HG02938 (cell line): ENCODE measurements at regions not wholly inside any gene's neighbourhood (a gene's known extent, or its start where the extent isn't known, plus 50 kb on each side); places are given as distances from the start of the nearest gene placed in this dataset.
"Not testable (repeated sequence)": the region's sequence is repeated elsewhere in the genome, so short reads cannot be mapped to it uniquely, and the experiment has no call there.

ENCODE experiments used
- ATAC-seq: cut with Tn5 transposase; IDR thresholded peaks from one replicate; pipeline ENCODE4 v1.9.1; 2021; ENCODE audit warnings: mild to moderate bottlenecking, moderate library complexity; ENCODE audit not compliant: unreplicated experiment

DNA sequence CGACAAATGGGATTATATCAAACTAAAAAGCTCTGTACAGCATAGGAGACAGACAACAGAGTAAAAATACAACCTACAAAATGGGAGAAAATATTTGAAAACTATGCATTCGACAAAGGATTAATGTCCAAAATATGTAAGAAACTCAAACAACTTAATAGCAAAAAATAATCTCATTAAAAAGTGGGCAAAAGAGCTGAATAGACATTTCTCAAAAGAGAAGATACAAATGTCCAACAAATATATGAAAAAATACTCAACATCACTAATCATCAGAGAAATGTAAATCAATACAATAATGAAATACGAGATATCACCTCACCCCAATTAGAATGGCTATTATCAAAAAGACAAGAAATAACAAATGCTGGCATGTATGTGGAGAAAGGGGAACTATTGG, 272.9 kb downstream of the KLHL13 start:
- no peak for ATAC-seq

DNA sequence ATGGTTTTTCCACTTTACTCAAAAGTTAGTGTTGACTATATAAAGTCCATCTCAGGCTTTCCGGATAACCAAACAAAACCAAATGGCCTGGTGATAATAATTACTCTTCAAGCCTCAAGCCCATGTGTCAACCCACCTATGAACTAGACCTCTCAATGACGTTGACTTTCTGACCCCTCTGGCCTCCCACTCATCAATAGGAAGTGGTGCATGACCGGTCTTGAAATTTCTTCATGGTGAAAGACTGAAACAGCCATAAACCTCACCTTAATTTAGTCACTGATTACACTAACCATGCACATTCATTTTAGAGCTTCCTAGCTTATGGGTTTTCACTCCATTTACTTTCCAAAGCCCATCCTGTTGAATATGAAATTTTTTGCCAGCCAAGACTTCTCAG, 276.0 kb downstream of the KLHL13 start:
- ATAC-seq, result no peak

- ATAC-seq, result no peak
Observed at GRCh38 chrX:117839544-117839943, 277.1 kb downstream of the KLHL13 start.

GRCh38 chrX:117838581-117839331, 277.9 kb downstream of the KLHL13 start:
- ATAC-seq, result no peak

- no peak for ATAC-seq
Observed at GRCh38 chrX:117835034-117835433, 281.6 kb downstream of the KLHL13 start.

GRCh38 chrX:117834076-117834475, 282.5 kb downstream of the KLHL13 start:
- no peak for ATAC-seq

GRCh38 chrX:117821472-117821871, 295.1 kb downstream of the KLHL13 start:
- not testable (repeated sequence) for ATAC-seq

DNA sequence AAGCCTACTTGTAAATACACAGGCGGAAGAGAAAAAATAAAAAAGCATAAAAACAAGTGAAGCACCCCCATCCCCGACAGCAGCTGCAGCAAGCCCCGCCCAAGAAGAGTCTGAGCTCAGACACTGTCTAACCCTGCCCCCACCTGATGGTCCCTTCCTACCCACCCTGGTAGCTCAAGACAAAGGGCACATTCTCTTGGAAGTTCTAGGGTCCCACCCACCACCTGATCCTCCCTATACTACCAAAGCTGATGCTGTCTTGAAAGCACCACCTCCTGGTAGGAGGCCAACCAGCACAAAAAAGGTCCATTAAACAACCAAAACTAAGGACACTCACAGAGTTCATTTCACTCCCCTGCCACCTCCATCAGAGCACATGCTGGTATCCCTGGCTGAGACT, 308.2 kb downstream of the KLHL13 start:
- no peak for ATAC-seq

DNA sequence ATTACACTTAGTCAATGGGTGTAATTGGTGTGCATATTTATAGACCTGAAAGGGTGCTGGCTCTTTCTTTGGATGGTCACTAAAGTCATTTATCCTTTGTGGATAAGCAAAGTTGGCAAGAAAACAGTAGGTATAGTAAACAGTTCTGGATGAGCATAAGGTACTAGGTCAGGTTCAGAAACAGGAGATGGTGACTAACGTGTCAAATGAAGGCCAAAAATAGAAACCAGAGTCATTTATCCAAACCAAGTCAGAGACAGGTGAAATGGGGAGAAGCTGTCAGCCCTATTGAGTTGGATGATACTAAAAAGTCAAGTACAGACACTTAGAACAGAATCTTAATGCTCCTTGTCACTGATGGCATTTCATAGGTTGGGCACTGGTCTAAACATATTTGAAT, 313.1 kb downstream of the KLHL13 start:
- no peak for ATAC-seq

DNA sequence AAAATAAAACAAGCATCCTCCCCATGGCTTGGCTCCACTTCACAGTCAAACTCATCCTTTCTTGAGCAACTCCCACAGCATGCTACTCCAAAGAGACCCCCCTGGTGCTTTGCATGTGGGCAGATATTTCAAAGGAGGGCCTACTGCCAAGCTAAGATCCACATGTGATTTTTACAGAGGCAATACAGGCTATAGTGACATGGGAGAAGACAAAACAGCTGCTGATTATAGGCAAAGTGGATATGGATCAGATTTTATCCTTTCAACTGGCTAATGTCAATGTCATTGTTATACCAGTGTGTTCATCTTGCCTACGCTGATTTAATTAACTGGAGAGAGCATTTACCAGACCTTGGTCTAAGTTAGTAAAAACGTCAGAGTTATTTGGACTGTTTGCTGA, 328.3 kb downstream of the KLHL13 start:
- no peak for ATAC-seq

- no peak for ATAC-seq
Observed at GRCh38 chrX:117771384-117771783, 345.2 kb downstream of the KLHL13 start.

GRCh38 chrX:117768861-117769604, 347.6 kb downstream of the KLHL13 start:
- no peak for ATAC-seq

- ATAC-seq, result no peak
Observed at GRCh38 chrX:117765211-117765610, 351.4 kb downstream of the KLHL13 start.

- ATAC-seq, result peak; percentile 87
Observed at GRCh38 chrX:117752745-117753144, 363.9 kb downstream of the KLHL13 start.

DNA sequence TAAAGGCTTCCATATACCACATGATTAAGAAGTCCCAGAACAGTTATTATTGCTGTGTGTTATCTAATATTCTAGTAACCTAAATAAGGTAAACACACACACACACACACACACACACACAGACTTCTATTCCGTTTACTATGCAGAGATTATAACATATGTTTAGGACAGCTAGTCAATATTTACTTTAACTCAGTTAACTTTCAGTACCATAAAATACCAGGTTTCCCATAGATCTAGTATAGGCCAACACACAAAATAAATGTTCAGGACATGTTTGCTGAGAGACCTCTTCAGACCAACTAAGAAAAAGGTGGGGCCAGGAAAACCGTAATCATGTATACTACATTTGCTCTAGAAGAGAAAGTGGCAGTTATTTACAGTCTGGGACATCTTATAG, 365.5 kb downstream of the KLHL13 start:
- ATAC-seq, result no peak

DNA sequence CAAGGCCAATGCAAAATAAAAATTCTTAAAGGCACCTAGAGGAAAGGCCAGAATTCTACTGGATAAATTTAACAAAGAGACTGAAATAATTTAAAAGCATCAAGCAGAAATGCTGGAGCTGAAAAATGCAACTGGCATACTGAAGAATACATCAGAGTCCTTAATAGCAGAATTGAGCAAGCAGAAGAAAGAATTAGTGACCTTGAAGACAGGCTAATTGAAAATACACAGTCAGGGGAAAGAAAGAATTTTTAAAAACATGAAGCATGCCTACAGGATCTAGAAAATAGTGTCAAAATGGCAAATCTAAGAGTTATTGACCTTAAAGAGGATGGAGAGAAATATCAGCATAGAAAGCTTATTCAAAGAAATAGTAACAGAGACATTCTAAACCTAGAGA, 371.7 kb downstream of the KLHL13 start:
- no peak for ATAC-seq

- ATAC-seq, result no peak
Observed at GRCh38 chrX:117743469-117744251, 372.9 kb downstream of the KLHL13 start.

DNA sequence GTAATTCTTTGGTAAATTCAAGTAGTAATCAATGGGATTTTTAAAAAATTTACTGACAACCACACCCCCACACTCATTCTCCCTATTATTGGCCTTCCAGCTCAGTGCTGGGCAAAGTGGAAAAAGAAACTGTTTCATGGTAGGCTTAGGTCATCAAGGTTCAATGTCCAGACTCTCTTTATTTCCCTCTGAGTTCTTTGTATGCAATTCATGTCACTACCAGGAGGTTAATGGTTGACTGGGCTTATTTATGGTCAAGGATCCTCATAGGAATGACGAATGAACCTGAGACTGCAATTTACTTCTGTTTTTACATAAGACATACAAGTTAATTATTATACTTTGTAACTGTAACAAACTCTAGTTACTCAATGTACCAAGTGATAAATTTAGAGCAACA, 403.2 kb downstream of the KLHL13 start:
- ATAC-seq, result no peak

DNA sequence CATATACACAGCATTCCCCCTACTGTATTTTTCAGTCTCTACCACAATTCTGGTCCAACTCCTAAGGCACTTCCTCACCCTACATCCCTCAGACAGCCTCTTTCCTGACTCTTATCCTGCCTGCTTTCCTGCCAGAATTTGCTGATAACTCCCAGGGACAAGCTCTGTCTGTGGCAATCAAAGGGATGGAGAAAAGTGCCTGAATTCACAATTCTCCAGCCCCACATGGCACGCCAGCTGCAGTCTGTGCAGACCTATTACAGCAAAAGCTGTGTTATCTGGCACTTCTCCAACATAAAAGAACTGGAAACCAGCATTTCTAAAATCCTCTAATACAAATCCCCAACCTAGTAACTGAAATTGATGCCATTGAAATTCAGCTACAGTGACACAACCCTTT, 404.8 kb downstream of the KLHL13 start:
- no peak for ATAC-seq

DNA sequence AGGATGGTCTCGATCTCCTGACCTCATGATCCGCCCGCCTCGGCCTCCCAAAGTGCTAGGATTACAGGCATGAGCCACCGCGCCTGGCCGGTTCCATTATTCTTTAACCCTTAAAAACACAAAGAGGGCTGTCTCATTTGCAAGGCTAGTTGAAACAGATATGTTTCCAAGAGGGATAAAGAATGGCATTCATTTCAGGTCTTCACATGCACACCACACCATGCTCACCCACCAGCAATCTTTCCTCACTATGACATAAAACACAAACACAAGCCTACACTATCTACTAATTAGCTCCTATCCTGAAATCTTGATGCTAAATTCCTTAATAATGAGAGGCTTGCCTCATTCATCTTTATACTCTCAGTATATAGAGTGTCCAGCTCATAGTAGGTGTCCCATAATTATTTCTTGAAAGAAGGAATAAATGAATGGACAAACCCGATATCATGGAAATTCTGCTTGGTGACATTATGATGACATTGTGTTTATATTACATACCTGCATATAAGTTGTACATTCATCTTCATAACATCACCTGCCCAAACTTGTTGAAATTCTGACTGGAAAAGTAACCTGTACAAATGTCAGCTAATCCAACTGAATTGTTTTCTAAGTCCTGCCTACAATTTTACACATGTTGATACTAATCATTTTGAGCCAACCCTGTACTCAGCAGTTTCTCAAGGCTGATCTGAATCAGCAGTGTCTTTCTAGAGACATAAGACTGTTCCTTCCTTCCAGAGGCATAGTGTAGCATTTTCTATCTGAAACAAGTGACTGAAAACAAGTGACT, 408.5 kb downstream of the KLHL13 start:
- no peak for ATAC-seq

DNA sequence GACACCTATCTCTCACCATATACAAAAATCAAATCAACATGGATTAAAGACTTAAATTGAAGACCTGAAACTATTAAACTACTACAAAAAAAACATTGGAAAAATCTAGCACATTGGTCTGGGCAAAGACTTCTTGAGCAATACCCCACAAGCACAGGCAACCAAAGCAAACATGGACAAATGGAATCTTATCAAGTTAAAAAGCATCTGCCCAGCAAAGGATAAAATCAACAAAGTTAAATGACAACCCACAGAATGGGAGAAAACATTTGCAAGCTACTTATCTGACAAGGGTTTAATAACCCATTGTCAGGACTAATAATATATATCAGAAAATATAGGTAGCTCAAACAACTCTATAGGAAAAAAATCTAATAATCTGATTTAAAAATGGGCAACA, 415.6 kb downstream of the KLHL13 start:
- ATAC-seq, result no peak
